ENCODE measurements at regions not wholly inside any gene's neighbourhood (a gene's known extent, or its start where the extent isn't known, plus 50 kb on each side); places are given as distances from the start of the nearest gene placed in this dataset. TPM values are rescaled to one million over a fixed set of nuclear protein-coding genes. Genes with fewer than 3 reads are reported as not detected.

Small RNAs in the stretch of these regions (small RNA-seq; reads per million reads assigned to genes)
- gene RNU6-38P (ENCODE audit: low replicate concordance), result not detected
- gene RNY1P5 (ENCODE audit: low replicate concordance), result not detected
